ENCODE measurements at regions not wholly inside any gene's neighbourhood (a gene's known extent, or its start where the extent isn't known, plus 50 kb on each side); places are given as distances from the start of the nearest gene placed in this dataset.

DNA sequence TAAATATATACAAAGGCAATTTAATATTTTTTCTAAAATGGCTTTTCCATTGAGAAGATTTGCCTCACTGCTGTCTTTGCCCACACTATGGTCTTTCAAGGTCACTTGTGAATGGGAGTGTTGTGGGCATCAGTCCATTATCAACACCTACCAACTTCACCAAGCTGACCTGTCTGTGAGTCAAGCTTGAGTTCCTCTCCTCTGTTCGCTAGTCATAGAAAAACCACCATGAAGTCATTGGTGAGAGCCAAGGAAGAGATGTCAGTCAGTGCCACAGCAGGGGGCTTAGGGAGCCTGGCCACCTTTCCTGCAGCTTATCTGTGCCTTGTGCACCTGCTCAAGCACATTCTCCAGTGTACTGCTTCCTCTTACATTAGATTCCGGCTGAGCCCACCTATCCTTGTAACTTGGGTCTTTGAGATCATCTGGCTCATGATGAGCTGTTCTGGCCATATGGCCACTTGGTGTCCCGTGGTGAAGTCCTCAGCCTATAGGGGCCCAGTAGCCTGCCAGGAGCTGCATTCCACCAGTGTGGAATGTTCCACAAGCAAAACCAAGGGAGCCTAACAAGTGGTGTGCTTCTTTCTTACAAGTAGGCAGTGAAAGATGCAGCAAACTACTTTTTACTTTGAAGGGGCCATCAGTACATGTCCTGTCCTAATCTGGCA is 80.8 kb upstream of the C12orf71 start:
- TF ChIP-seq CTCF (IDR thresholded peaks at IDR 0.05; ENCODE audit: low read depth, low read length, poor library complexity, severe bottlenecking) (no peak), EZH2phosphoT487 (IDR thresholded peaks at IDR 0.05; ENCODE audit: borderline replicate concordance, low read length) (no peak)
